ENCODE measurements at regions not wholly inside any gene's neighbourhood (a gene's known extent, or its start where the extent isn't known, plus 50 kb on each side); places are given as distances from the start of the nearest gene placed in this dataset.

DNA sequence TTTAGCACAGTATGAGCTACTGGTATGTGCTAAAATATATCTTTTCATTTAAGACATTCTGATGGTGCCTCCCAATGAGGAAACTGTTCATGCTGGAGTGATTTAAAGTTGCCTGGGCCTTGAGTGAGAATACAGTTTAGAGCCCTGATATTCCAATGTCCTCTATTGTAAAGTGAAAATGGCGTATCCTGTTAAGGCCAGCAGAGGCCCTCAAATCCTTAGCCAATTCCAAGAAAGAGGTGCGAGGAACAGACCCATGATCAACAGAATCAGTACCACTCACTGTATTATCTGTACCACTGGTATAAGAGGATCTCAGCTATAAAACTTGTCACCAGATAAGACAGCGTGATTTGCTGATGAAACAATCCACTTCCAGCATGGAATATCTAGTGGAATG, 273.1 kb upstream of the SLITRK5 start:
- TF ChIP-seq JUN (CRISPR knock-in tag; IDR thresholded peaks at IDR 0.05), result no peak
- TF ChIP-seq, protein P1, sequence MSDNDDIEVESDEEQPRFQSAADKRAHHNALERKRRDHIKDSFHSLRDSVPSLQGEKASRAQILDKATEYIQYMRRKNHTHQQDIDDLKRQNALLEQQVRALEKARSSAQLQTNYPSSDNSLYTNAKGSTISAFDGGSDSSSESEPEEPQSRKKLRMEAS (CRISPR knock-in tag; IDR thresholded peaks at IDR 0.05), result no peak
- TF ChIP-seq ARID4B (CRISPR knock-in tag; IDR thresholded peaks at IDR 0.05; ENCODE audit: borderline replicate concordance), result no peak
- TF ChIP-seq ZNF232 (CRISPR knock-in tag; IDR thresholded peaks at IDR 0.05), result no peak
- TF ChIP-seq NR3C1 (CRISPR knock-in tag; conservative IDR thresholded peaks at IDR 0.05; ENCODE audit: low read depth), result no peak
- no peak for TF ChIP-seq ATF1 (CRISPR knock-in tag; IDR thresholded peaks at IDR 0.05)

All from WTC11 (cell line).